ENCODE measurements at regions not wholly inside any gene's neighbourhood (a gene's known extent, or its start where the extent isn't known, plus 50 kb on each side); places are given as distances from the start of the nearest gene placed in this dataset.
"Not testable (repeated sequence)": the region's sequence is repeated elsewhere in the genome, so short reads cannot be mapped to it uniquely, and the experiment has no call there.

- DNase-seq = no peak
Measured at GRCh38 chr5:135154961-135155360, 120.9 kb upstream of the PITX1 start.

- DNase-seq = no peak
Measured at GRCh38 chr5:135154197-135154596, 120.2 kb upstream of the PITX1 start.

GRCh38 chr5:135153661-135154060 is 119.6 kb upstream of the PITX1 start:
- DNase-seq = no peak

GRCh38 chr5:135153259-135153658 is 119.2 kb upstream of the PITX1 start:
- no peak for DNase-seq

GRCh38 chr5:135151660-135152059 is 117.6 kb upstream of the PITX1 start:
- not testable (repeated sequence) for DNase-seq

- no peak for DNase-seq
Measured at GRCh38 chr5:135151256-135151655, 117.2 kb upstream of the PITX1 start.

GRCh38 chr5:135150767-135151166 is 116.7 kb upstream of the PITX1 start:
- DNase-seq = no peak

- no peak for DNase-seq
Measured at GRCh38 chr5:135149956-135150723, 116.1 kb upstream of the PITX1 start.

- no peak for DNase-seq
Measured at GRCh38 chr5:135149229-135149955, 115.4 kb upstream of the PITX1 start.

- DNase-seq = no peak
Measured at GRCh38 chr5:135147294-135148090, 113.5 kb upstream of the PITX1 start.

- DNase-seq = no peak
Measured at GRCh38 chr5:135145985-135146384, 112.0 kb upstream of the PITX1 start.

GRCh38 chr5:135143682-135144081 is 109.7 kb upstream of the PITX1 start:
- not testable (repeated sequence) for DNase-seq

GRCh38 chr5:135141303-135142268 is 107.6 kb upstream of the PITX1 start:
- no peak for DNase-seq

- no peak for DNase-seq
Measured at GRCh38 chr5:135140446-135141204, 106.6 kb upstream of the PITX1 start.

- no peak for DNase-seq
Measured at GRCh38 chr5:135139381-135140134, 105.5 kb upstream of the PITX1 start.

- no peak for DNase-seq
Measured at GRCh38 chr5:135138116-135138850, 104.3 kb upstream of the PITX1 start.

- no peak for DNase-seq
Measured at GRCh38 chr5:135137146-135137915, 103.3 kb upstream of the PITX1 start.

- no peak for DNase-seq
Measured at GRCh38 chr5:135136546-135136945, 102.5 kb upstream of the PITX1 start.

- no peak for DNase-seq
Measured at GRCh38 chr5:135135530-135136226, 101.7 kb upstream of the PITX1 start.

All from activated CD4-positive, CD25-positive, alpha-beta regulatory T cell (primary cell).